A673 (cell line): ENCODE measurements at regions not wholly inside any gene's neighbourhood (a gene's known extent, or its start where the extent isn't known, plus 50 kb on each side); places are given as distances from the start of the nearest gene placed in this dataset.

Experiments
- EZH2 ChIP-seq: fragments of 200-600 bp; sonication (generic); IDR thresholded peaks from 2 replicates; pipeline ENCODE4 v1.6.1; 2017; ENCODE audit warnings: borderline replicate concordance, low read depth, mild to moderate bottlenecking, mixed read lengths, antibody characterized with exemption, low read length; ENCODE audit not compliant: poor library complexity, severe bottlenecking
- TF ChIP-seq, protein P1 (sequence below): fragments of 300-800, 200-600 bp; sonication (generic); conservative IDR thresholded peaks from 2 replicates; pipeline ENCODE4 v1.5.1; 2017; ENCODE audit warnings: low read depth, mild to moderate bottlenecking, antibody characterized with exemption, low read length, moderate library complexity, mixed read lengths

DNA sequence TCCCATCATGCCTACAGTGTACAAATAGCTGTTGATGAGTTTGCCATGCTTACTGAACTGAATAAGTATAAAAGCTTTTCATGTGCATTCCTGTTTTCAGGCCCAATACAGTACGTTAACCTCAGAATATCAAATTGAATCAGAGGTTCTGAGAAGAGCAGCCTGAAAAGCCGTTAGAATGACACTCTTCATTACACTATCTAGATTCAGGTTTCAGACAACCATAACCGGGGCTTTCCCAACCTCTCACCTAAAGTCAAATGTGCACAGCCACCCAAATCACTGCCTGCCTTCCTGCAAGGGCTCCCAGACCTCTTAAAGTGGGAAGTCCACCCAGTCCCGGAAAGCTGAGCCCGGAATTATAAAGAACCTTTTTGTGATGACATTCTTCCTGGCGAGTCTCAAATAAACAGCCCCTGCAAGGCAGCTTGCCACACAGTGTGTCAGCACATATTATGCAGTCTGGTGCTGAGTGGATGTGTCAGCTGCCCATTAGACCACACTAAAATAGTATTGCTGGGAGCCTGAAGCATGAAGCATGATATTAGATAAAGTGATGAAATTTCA, 245.8 kb downstream of the TLE4 start:
- TF ChIP-seq, protein P1, sequence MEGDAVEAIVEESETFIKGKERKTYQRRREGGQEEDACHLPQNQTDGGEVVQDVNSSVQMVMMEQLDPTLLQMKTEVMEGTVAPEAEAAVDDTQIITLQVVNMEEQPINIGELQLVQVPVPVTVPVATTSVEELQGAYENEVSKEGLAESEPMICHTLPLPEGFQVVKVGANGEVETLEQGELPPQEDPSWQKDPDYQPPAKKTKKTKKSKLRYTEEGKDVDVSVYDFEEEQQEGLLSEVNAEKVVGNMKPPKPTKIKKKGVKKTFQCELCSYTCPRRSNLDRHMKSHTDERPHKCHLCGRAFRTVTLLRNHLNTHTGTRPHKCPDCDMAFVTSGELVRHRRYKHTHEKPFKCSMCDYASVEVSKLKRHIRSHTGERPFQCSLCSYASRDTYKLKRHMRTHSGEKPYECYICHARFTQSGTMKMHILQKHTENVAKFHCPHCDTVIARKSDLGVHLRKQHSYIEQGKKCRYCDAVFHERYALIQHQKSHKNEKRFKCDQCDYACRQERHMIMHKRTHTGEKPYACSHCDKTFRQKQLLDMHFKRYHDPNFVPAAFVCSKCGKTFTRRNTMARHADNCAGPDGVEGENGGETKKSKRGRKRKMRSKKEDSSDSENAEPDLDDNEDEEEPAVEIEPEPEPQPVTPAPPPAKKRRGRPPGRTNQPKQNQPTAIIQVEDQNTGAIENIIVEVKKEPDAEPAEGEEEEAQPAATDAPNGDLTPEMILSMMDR, result no peak
- no peak for TF ChIP-seq EZH2
